GM06990 (cell line): ENCODE measurements at regions not wholly inside any gene's neighbourhood (a gene's known extent, or its start where the extent isn't known, plus 50 kb on each side); places are given as distances from the start of the nearest gene placed in this dataset.

ENCODE experiments used
- DNase-seq: peaks from one replicate; pipeline ENCODE4 v3.0.0-alpha.2; 2011; ENCODE audit not compliant: insufficient read length; ENCODE audit errors: extremely low read depth
- H3K27me3 ChIP-seq: replicated peaks from 2 replicates; pipeline ENCODE4 v1.6.0; 2011; ENCODE audit warnings: low read length; ENCODE audit not compliant: control insufficient read depth, insufficient read depth
- H3K36me3 ChIP-seq: 2 replicates; pipeline ENCODE4 v1.5.1; 2011; ENCODE audit warnings: low read length; ENCODE audit not compliant: control insufficient read depth, insufficient read depth
- H3K4me3 ChIP-seq: replicated peaks from 2 replicates; pipeline ENCODE4 v1.5.1; 2011; ENCODE audit warnings: low read depth, mild to moderate bottlenecking, control low read depth, low read length
- TF ChIP-seq, protein P1 (sequence below): IDR thresholded peaks from 2 replicates; pipeline ENCODE4 v1.5.1; 2011; ENCODE audit warnings: low read length, control low read depth, mild to moderate bottlenecking, inconsistent platforms; ENCODE audit not compliant: insufficient read depth, poor library complexity, severe bottlenecking

GRCh38 chr4:138670681-138671080 is 344.9 kb upstream of the NOCT start:
- Histone ChIP-seq H3K4me3 (no peak overlapping the region), H3K27me3 (no peaks in the 10 kb centered on the region), H3K36me3 (no peaks in the 10 kb centered on the region)
- TF ChIP-seq, protein P1, sequence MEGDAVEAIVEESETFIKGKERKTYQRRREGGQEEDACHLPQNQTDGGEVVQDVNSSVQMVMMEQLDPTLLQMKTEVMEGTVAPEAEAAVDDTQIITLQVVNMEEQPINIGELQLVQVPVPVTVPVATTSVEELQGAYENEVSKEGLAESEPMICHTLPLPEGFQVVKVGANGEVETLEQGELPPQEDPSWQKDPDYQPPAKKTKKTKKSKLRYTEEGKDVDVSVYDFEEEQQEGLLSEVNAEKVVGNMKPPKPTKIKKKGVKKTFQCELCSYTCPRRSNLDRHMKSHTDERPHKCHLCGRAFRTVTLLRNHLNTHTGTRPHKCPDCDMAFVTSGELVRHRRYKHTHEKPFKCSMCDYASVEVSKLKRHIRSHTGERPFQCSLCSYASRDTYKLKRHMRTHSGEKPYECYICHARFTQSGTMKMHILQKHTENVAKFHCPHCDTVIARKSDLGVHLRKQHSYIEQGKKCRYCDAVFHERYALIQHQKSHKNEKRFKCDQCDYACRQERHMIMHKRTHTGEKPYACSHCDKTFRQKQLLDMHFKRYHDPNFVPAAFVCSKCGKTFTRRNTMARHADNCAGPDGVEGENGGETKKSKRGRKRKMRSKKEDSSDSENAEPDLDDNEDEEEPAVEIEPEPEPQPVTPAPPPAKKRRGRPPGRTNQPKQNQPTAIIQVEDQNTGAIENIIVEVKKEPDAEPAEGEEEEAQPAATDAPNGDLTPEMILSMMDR = no peak
- DNase-seq = no peak

DNA sequence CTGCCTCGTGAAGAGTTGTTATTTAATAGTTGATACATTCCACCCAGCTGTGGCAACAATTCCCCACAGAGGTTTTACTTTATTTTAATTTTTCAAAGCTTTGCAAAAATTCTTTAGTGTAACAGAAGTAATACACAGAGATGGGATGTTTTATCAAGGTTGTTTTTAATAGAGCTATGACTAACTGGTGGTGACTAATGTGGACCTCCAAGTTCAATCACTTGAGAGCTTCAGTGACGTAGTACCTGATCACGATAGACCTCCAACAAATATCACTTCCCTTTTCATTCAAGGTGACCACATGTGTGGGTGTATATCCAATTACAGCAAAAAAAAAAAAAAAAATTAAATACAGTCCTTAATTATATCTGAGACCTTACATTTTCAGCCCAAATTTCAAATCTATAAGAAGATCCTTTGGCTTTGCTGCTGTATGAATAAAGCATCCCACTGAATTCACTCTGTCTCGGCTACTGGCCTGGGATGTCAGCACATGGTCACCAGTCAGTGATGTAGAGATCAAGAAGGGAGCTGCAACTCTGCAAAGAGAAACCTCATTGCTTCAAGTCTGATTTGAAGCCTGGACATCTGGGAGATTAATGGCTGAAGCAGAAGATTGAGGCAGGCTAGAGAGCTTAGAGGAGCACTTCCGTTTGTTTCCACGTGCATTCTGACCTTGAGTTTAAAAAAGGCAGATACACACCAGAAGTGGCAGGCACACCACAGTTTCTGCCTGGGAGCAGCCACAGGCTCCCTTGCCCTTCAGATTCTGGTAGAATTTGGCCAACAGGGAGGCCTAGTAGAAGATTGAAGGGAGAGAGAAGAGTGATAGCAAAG is 345.9 kb upstream of the NOCT start:
- Histone ChIP-seq H3K27me3 (no peaks in the 10 kb centered on the region), H3K36me3 (no peaks in the 10 kb centered on the region), H3K4me3 (no peak overlapping the region)
- TF ChIP-seq, protein P1 = no peak
- DNase-seq = no peak

- Histone ChIP-seq H3K4me3 (no peak overlapping the region), H3K27me3 (no peaks in the 10 kb centered on the region), H3K36me3 (no peaks in the 10 kb centered on the region)
- TF ChIP-seq, protein P1 = no peak
- no peak for DNase-seq
Measured at GRCh38 chr4:138668309-138668708, 347.3 kb upstream of the NOCT start.

GRCh38 chr4:138666366-138666765 is 349.2 kb upstream of the NOCT start:
- no peak for DNase-seq
- TF ChIP-seq, protein P1 = no peak
- H3K27me3 ChIP-seq = no peaks in the 10 kb centered on the region
- H3K4me3 ChIP-seq = no peak overlapping the region
- no peaks in the 10 kb centered on the region for H3K36me3 ChIP-seq

DNA sequence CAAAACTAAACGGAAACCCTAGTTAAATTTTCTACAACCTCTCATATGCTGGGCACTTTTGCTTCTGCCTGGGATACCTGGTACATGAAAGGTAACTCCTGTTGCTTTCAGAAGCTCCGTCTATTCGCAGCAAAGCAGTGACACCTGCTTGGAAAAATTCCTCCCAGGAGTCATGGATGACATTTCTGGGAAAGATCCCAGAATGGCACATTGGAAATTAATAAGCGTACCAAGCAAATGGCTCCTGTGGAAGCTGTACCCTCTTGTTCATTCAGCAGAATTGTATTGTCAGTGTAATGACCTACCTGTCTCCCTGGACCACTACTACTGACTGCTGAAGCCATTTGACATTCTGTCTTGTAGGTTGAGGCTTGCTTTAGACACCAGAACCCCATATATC is 349.7 kb upstream of the NOCT start:
- no peaks in the 10 kb centered on the region for H3K36me3 ChIP-seq
- no peak overlapping the region for H3K4me3 ChIP-seq
- H3K27me3 ChIP-seq = no peaks in the 10 kb centered on the region
- TF ChIP-seq, protein P1 = no peak
- DNase-seq = no peak
